OCI-LY1 (cell line): ENCODE measurements at regions not wholly inside any gene's neighbourhood (a gene's known extent, or its start where the extent isn't known, plus 50 kb on each side); places are given as distances from the start of the nearest gene placed in this dataset.

ENCODE experiments used
- H2AFZ ChIP-seq: fragments of 200-600 bp; sonication (generic), shearing (Covaris generic); 2 replicates; pipeline ENCODE4 v1.6.0; 2014; ENCODE audit warnings: antibody characterized with exemption, mild to moderate bottlenecking, low read length
- H3F3A ChIP-seq: fragments of 200-600 bp; sonication (generic), shearing (Covaris generic); 2 replicates; pipeline ENCODE4 v1.6.0; 2014; ENCODE audit warnings: mild to moderate bottlenecking, antibody characterized with exemption, low read length, moderate library complexity; ENCODE audit not compliant: insufficient read depth
- H3K27ac ChIP-seq: fragments of 200-600 bp; sonication (generic); 2 replicates; pipeline ENCODE4 v1.5.1; 2014; ENCODE audit warnings: low read length, mixed run types, mild to moderate bottlenecking, low read depth; ENCODE audit not compliant: poor library complexity, severe bottlenecking
- H3K27me3 ChIP-seq: fragments of 200-600 bp; sonication (generic); 2 replicates; pipeline ENCODE4 v1.6.0; 2014; ENCODE audit warnings: antibody characterized with exemption, mild to moderate bottlenecking, low read length, moderate library complexity; ENCODE audit not compliant: insufficient read depth
- H3K36me3 ChIP-seq: fragments of 200-600 bp; sonication (generic); 2 replicates; pipeline ENCODE4 v1.6.1; 2014; ENCODE audit warnings: mild to moderate bottlenecking, antibody characterized with exemption, low read length, moderate library complexity, mixed read lengths; ENCODE audit not compliant: insufficient read depth
- H3K4me1 ChIP-seq: fragments of 200-600 bp; sonication (generic); 2 replicates; pipeline ENCODE4 v1.5.1; 2014; ENCODE audit warnings: mild to moderate bottlenecking, low read length, moderate library complexity; ENCODE audit not compliant: insufficient read depth, severe bottlenecking
- H3K4me2 ChIP-seq: fragments of 200-600 bp; sonication (generic), shearing (Covaris generic); 2 replicates; pipeline ENCODE4 v1.6.1; 2014; ENCODE audit warnings: low read length
- H3K4me3 ChIP-seq: fragments of 200-600 bp; sonication (generic); 2 replicates; pipeline ENCODE4 v1.5.1; 2014; ENCODE audit warnings: low read length, low read depth, mild to moderate bottlenecking, mixed read lengths; ENCODE audit not compliant: poor library complexity, severe bottlenecking
- H3K79me2 ChIP-seq: fragments of 200-600 bp; shearing (Covaris generic); 2 replicates; pipeline ENCODE4 v1.6.1; 2016; ENCODE audit warnings: mixed run types, low read length, mixed read lengths; ENCODE audit not compliant: insufficient read depth
- H3K9ac ChIP-seq: fragments of 200-600 bp; sonication (generic), shearing (Covaris generic); 2 replicates; pipeline ENCODE4 v1.6.1; 2014; ENCODE audit warnings: mild to moderate bottlenecking, low read length, mixed read lengths
- H3K9me2 ChIP-seq: fragments of 200-600 bp; sonication (generic), shearing (Covaris generic); 2 replicates; pipeline ENCODE4 v1.6.1; 2014; ENCODE audit warnings: low read depth, mild to moderate bottlenecking, low read length, mixed read lengths
- H3K9me3 ChIP-seq: fragments of 200-600 bp; shearing (Covaris generic); 2 replicates; pipeline ENCODE4 v1.6.1; 2014; ENCODE audit warnings: low read length, mixed read lengths
- H4K20me1 ChIP-seq: fragments of 200-600 bp; sonication (generic), shearing (Covaris generic); 2 replicates; pipeline ENCODE4 v1.6.0; 2016; ENCODE audit warnings: mild to moderate bottlenecking, low read length; ENCODE audit not compliant: insufficient read depth
- EZH2 ChIP-seq: fragments of 200-600 bp; sonication (generic), shearing (Covaris generic); IDR thresholded peaks from 2 replicates; pipeline ENCODE4 v1.8.0; 2017; ENCODE audit warnings: borderline replicate concordance, mixed run types, mild to moderate bottlenecking, antibody characterized with exemption, low read length, moderate library complexity, mixed read lengths
- TF ChIP-seq, protein P1 (sequence below): fragments of 200-600 bp; sonication (generic), shearing (Covaris generic); IDR thresholded peaks from 2 replicates; pipeline ENCODE4 v1.5.1; 2017; ENCODE audit warnings: mild to moderate bottlenecking, antibody characterized with exemption, low read length, moderate library complexity, mixed read lengths

DNA sequence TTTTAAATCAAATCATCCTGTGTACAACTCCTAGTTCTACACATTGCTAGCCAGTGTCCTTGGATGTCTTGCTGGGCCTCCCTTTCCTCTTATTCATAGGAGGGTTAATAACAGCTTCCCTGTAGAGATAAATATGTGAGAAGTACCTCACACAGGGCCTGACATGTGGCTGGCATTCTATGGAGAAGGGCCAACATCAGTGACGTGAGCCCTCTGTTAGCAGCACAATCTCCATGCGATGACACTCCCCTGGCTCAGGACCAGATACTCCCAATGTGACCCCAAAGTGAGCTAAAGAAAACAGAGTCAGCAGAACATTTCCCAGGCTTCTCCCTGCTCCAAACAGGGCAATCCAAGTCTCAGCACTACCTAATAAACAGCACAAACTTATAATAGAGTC lies 818.4 kb downstream of the DIAPH3 start:
- H2AFZ ChIP-seq, result no peak overlapping the region
- H4K20me1 ChIP-seq, result no peaks in the 10 kb centered on the region
- no peaks in the 10 kb centered on the region for H3F3A ChIP-seq
- H3K9ac ChIP-seq, result no peak overlapping the region
- H3K79me2 ChIP-seq, result no peaks in the 10 kb centered on the region
- H3K27me3 ChIP-seq, result no peaks in the 10 kb centered on the region
- no peak overlapping the region for H3K27ac ChIP-seq
- no peak overlapping the region for H3K4me3 ChIP-seq
- H3K9me3 ChIP-seq, result no peaks in the 10 kb centered on the region
- TF ChIP-seq, protein P1, sequence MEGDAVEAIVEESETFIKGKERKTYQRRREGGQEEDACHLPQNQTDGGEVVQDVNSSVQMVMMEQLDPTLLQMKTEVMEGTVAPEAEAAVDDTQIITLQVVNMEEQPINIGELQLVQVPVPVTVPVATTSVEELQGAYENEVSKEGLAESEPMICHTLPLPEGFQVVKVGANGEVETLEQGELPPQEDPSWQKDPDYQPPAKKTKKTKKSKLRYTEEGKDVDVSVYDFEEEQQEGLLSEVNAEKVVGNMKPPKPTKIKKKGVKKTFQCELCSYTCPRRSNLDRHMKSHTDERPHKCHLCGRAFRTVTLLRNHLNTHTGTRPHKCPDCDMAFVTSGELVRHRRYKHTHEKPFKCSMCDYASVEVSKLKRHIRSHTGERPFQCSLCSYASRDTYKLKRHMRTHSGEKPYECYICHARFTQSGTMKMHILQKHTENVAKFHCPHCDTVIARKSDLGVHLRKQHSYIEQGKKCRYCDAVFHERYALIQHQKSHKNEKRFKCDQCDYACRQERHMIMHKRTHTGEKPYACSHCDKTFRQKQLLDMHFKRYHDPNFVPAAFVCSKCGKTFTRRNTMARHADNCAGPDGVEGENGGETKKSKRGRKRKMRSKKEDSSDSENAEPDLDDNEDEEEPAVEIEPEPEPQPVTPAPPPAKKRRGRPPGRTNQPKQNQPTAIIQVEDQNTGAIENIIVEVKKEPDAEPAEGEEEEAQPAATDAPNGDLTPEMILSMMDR, result no peak
- TF ChIP-seq EZH2, result no peak
- no peaks in the 10 kb centered on the region for H3K36me3 ChIP-seq
- H3K4me2 ChIP-seq, result no peak overlapping the region
- no peaks in the 10 kb centered on the region for H3K9me2 ChIP-seq
- no peaks in the 10 kb centered on the region for H3K4me1 ChIP-seq

DNA sequence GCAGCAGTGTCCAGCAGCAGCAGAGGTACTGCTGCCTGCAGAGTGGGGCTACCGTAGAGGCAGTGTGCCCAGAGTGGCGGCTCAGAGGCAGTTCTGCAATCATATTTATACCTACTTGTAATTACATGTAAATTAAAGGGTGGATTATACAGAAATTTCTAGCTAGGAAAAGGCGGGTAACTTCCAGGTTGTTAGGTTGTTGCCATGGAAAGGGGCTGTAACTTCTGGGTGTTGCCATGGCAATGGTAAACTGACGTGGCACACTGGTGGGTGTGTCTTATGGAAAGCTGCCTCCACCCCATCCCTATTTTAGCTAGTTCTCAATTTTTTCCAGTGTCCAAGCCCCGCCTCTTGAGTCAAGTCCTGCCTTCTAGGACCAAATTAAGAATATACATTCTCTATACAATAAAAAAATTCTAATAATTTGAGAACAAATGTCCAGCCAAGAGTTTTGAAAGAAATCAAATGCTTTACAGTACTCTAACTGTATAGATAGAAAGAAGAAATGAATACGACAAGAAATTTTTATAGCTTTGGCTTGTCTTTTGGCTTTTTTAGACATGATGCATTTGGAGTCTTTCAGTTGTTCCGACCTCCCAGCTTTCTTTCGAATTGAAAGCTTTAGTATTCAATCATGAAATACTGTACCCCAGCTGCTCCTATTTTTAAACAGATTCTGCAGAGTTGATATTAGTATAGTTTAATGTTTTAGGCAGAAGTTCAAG lies 816.6 kb downstream of the DIAPH3 start:
- Histone ChIP-seq H3K9ac (no peak overlapping the region), H3K36me3 (no peaks in the 10 kb centered on the region), H3K27ac (no peak overlapping the region), H3F3A (no peaks in the 10 kb centered on the region), H2AFZ (no peak overlapping the region), H3K9me2 (no peaks in the 10 kb centered on the region), H3K27me3 (no peaks in the 10 kb centered on the region), H3K4me2 (no peak overlapping the region), H4K20me1 (no peaks in the 10 kb centered on the region), H3K4me1 (no peaks in the 10 kb centered on the region), H3K9me3 (no peaks in the 10 kb centered on the region), H3K79me2 (no peaks in the 10 kb centered on the region), H3K4me3 (no peak overlapping the region)
- TF ChIP-seq, protein P1, result no peak
- TF ChIP-seq EZH2, result no peak

DNA sequence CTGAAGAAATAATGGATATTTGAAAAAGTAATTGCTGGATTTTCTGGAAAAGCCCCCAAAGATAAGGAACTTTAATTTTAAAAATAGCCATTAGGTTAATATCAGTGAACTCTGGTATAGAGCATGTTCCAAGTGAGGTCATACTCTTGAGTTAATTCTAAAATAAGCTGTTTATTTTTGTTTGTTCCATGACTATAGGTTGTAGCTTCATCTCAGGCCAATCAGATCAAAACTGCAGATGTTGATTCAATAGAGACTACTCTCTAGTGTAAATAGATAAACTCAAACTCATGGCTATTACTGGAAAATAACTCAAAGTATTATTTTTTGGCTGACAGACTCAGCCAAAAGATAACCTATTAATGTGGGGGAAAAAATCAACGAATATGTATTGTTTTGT lies 815.1 kb downstream of the DIAPH3 start:
- H3K79me2 ChIP-seq, result no peaks in the 10 kb centered on the region
- H3K9ac ChIP-seq, result no peak overlapping the region
- no peaks in the 10 kb centered on the region for H3K4me1 ChIP-seq
- H3K9me2 ChIP-seq, result no peaks in the 10 kb centered on the region
- H3K4me2 ChIP-seq, result no peak overlapping the region
- no peaks in the 10 kb centered on the region for H3K9me3 ChIP-seq
- H3F3A ChIP-seq, result no peaks in the 10 kb centered on the region
- TF ChIP-seq, protein P1, result no peak
- TF ChIP-seq EZH2, result no peak
- H3K4me3 ChIP-seq, result no peak overlapping the region
- H2AFZ ChIP-seq, result no peak overlapping the region
- H3K27ac ChIP-seq, result no peak overlapping the region
- H3K36me3 ChIP-seq, result no peaks in the 10 kb centered on the region
- no peaks in the 10 kb centered on the region for H3K27me3 ChIP-seq
- no peaks in the 10 kb centered on the region for H4K20me1 ChIP-seq
